Activated CD4-positive, alpha-beta T cell treated with anti-CD3 and anti-CD28 coated beads, Interleukin-2, amount 10 ng/mL, durations not matched to agents 7 days and 5 days (primary cell): ENCODE measurements at regions not wholly inside any gene's neighbourhood (a gene's known extent, or its start where the extent isn't known, plus 50 kb on each side); places are given as distances from the start of the nearest gene placed in this dataset.

Experiments used
- CTCF ChIA-PET: fragments of 350-600 bp; sonication (Branson Sonifier 250); formaldehyde crosslinking; loops from one replicate; lab custom pipeline; 2021; ENCODE audit warnings: antibody characterized with exemption; lab: Charles Lee
- POLR2A ChIA-PET: fragments of 350-600 bp; sonication (Branson Sonifier 250); formaldehyde crosslinking; loops from one replicate; lab custom pipeline; 2021; ENCODE audit warnings: antibody characterized with exemption; lab: Charles Lee
- DNase-seq: peaks from one replicate; pipeline ENCODE4 v3.0.0-alpha.2; 2020
- H3K27ac Mint-ChIP-seq: one replicate; pipeline ENCODE4 v1.8.0; 2021; ENCODE audit warnings: mild to moderate bottlenecking, moderate library complexity, mixed read lengths
- H3K27me3 Mint-ChIP-seq: one replicate; pipeline ENCODE4 v1.8.0; 2021; ENCODE audit warnings: mixed read lengths
- H3K36me3 Mint-ChIP-seq: one replicate; pipeline ENCODE4 v1.8.0; 2021; ENCODE audit warnings: low read depth, mixed read lengths
- H3K4me1 Mint-ChIP-seq: one replicate; pipeline ENCODE4 v1.8.0; 2021; ENCODE audit warnings: mixed read lengths
- H3K4me3 Mint-ChIP-seq: one replicate; pipeline ENCODE4 v1.8.0; 2021; ENCODE audit warnings: mild to moderate bottlenecking, moderate library complexity, mixed read lengths
- H3K9me3 Mint-ChIP-seq: one replicate; pipeline ENCODE4 v1.8.0; 2021; ENCODE audit warnings: mixed read lengths

DNA sequence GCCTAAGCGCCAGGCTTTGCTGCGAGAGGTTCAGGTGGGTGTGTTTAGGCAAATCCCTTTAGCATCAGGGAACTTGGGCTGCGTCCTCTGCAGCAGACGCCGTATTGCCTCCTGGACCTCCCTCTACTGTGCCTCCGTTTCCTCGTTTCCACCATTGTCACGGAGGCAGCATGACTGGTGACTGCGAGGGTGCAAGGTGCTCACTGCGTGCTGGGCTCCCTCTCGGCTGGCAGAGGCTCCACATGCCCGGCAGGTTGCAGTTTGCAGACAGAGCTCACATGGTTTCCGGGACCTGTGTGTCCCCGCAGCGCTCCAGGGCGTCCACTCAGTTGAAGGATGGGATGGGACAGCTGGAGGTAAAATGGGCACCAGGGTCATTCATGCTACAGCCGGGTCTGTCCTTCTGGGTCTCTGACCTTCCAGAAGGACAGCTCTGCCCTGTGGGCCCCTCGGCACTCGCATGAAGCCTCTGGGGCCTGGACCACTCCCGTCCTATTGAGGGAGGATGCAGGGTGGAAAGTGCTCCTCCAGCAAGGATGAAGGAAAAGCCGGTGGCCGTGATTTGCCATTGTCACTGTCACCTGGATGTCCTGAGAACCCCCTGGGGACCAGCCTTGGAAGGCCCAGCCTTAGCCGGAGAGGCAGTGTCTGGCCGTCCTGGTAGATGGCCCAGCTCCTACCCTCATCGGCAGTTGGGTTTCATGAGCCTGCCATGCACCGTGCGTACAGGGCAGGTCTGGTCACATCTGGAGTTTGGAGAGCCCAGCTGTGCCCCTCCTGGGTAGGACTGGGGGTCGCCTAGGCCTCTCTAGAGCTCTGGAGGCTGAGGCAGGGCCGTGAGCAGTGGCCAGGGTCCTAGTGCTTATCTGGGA is 146.5 kb downstream of the KIF26A start:
- H3K27ac Mint-ChIP-seq, result no peak overlapping the region

DNA sequence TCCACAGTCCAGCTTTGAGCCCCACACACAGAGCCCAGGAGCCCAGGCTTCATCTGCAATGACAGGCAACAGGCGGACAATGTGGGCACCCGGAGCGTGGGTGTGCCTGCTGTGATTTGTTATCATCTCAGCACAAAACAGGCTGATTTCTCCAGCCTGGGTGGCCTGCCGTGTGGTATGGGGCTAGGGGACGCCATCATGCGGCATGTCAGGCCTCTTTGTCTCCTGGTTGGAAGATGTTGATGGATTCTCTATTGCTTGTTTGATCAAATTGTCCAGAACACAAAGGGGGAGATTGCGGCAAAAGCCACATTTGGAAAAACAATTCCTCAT is 147.1 kb downstream of the KIF26A start:
- H3K4me3 Mint-ChIP-seq, result no peak overlapping the region
- ChIA-PET POLR2A (no interaction called here), CTCF (no interaction called here)
- no peak for DNase-seq
- H3K27me3 Mint-ChIP-seq, result no peaks in the 10 kb centered on the region
- H3K36me3 Mint-ChIP-seq, result no peaks in the 10 kb centered on the region
- H3K4me1 Mint-ChIP-seq, result no peaks in the 10 kb centered on the region
- no peak overlapping the region for H3K27ac Mint-ChIP-seq
- H3K9me3 Mint-ChIP-seq, result peaks cover 15% of the 10 kb centered on the region

More for the DNA sequence above, 146.5 kb downstream of the KIF26A start:
- H3K9me3 Mint-ChIP-seq, result peaks cover 15% of the 10 kb centered on the region
- H3K27me3 Mint-ChIP-seq, result no peaks in the 10 kb centered on the region
- no peak overlapping the region for H3K4me3 Mint-ChIP-seq
- DNase-seq, result no peak
- POLR2A ChIA-PET, result no interaction called here
- CTCF ChIA-PET, result no interaction called here
- no peaks in the 10 kb centered on the region for H3K4me1 Mint-ChIP-seq
- no peaks in the 10 kb centered on the region for H3K36me3 Mint-ChIP-seq

DNA sequence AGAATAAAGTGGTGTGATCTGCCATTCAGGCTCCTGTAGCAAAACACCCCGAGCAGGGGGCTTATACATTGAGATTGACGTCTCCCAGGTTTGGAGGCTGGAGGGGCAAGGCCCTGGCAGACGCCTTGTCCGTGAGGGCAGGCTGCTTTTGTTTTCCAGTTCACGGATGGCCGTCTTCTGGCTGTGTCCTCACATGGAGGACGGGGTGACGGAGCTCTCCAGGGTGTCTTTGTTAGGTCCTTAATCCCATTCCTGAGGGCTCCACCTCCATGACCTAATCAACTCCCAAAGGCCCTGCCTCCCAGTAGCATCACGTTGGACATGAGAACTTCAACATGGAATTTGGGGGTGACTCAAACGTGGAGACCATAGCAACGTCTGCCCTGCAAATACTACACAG is 147.7 kb downstream of the KIF26A start:
- H3K9me3 Mint-ChIP-seq, result peaks cover 15% of the 10 kb centered on the region
- no peak overlapping the region for H3K4me3 Mint-ChIP-seq
- POLR2A ChIA-PET, result no interaction called here
- H3K27ac Mint-ChIP-seq, result no peak overlapping the region
- H3K4me1 Mint-ChIP-seq, result no peaks in the 10 kb centered on the region
- no peaks in the 10 kb centered on the region for H3K36me3 Mint-ChIP-seq
- no peak for DNase-seq
- no peaks in the 10 kb centered on the region for H3K27me3 Mint-ChIP-seq
- CTCF ChIA-PET, result no interaction called here

DNA sequence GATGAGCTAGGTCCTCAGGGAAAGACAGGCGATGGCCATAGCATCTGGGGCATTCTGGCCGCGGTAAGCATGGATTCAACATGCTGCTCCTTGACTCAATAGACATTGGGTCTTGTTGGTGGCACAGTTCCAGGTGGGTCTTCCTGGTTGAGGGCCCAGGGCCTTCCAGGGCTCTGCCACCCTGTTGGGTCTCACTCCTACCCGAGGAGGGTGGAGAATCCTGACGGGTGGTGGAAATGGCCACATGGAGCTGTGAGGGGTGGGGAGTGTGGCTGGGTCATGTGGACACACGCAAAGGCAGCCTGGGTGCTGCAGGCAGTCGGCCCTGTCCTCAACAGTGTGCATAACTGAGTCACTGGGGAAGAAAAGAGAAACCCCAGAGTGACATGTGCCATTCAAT is 148.1 kb downstream of the KIF26A start:
- Mint-ChIP-seq H3K36me3 (no peaks in the 10 kb centered on the region), H3K9me3 (peaks cover 15% of the 10 kb centered on the region), H3K4me3 (no peak overlapping the region), H3K27me3 (no peaks in the 10 kb centered on the region), H3K27ac (no peak overlapping the region), H3K4me1 (no peaks in the 10 kb centered on the region)
- CTCF ChIA-PET, result no interaction called here
- DNase-seq, result no peak
- POLR2A ChIA-PET, result no interaction called here

DNA sequence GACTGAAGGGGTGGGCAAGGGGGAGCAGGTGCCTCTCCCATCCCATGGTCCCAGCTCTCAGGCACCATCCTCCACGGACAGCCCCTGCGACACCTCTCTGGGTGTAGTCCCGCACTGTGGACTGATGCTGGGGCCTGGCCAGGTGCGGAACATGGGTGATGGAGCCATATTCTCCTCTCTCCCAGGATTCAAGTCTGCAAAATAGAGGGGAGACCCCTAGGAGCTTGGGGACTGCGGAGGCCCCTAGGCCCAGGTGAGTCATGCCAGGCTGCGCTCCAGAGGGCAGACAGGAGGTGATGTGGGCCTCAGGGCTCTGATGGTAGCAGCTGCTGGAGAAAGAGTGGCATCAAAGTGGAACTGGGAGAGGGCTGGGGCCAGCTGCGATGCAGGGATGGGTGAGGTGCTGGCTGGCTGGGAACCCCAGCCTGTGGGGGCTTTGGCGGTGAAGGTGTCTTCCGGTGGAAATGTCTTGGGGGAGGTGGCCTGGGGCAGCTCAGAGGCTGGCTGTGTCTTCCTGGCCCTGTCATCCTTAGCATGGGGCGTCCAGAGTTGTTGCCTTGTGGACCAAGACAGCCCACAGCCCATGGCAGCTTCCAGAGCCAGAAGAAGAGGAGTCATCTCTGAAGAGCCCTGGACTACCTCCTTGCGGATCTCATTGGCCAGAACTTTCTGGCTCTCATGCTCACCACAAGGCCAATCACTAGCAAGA is 149.1 kb downstream of the KIF26A start:
- H3K27me3 Mint-ChIP-seq, result no peaks in the 10 kb centered on the region
- ChIA-PET CTCF (interaction anchor here (0.6 kb wide), 1 partner anchor 271 kb away, joined by 3 read pairs; no protein-coding TSS in a partner anchor), POLR2A (no interaction called here)
- H3K4me3 Mint-ChIP-seq, result no peak overlapping the region
- H3K4me1 Mint-ChIP-seq, result no peaks in the 10 kb centered on the region
- peaks cover 15% of the 10 kb centered on the region for H3K9me3 Mint-ChIP-seq
- DNase-seq, result no peak
- H3K27ac Mint-ChIP-seq, result no peak overlapping the region
- no peaks in the 10 kb centered on the region for H3K36me3 Mint-ChIP-seq

DNA sequence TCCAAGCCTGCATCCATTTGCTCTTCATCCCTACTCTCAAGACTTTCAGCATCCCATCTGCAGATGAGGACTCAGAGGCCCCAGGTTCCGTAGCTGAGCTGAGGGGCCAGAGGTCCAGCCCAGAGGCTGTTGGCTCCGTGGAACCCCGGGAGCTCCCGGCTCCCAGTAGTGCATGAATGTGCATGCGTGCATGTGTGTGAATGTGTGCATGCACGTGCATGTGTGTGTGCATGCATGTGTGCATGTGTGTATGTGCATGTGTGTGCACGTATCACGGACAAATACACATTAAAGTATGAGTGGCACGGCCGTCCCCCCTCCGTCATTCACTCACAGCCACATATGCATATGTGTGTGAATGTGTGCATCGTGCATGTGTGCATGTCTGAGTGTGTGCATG is 149.9 kb downstream of the KIF26A start:
- DNase-seq, result no peak
- Mint-ChIP-seq H3K27ac (no peak overlapping the region), H3K4me1 (no peaks in the 10 kb centered on the region), H3K36me3 (no peaks in the 10 kb centered on the region), H3K4me3 (no peak overlapping the region), H3K27me3 (no peaks in the 10 kb centered on the region), H3K9me3 (peaks cover 15% of the 10 kb centered on the region)
- ChIA-PET POLR2A (no interaction called here), CTCF (no interaction called here)

DNA sequence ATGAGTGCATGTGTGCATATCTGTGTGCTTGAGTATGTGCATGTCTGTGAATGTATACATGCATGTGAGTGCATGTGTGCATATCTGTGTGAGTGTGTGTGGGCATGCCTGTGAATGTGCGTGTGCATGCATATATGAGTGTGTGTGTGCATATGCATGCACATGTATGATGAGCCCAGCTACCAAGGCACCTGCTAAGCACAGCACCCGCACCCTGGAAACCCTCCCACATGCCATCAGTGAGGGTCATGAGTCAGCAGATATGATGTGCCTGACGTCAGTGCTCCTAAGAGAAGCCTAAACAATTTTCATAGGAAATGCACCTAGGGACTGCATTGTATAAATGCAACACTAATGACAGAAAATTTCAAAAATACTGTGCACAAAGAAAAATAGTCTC is 151.1 kb downstream of the KIF26A start:
- H3K36me3 Mint-ChIP-seq, result no peaks in the 10 kb centered on the region
- H3K9me3 Mint-ChIP-seq, result peaks cover 15% of the 10 kb centered on the region
- H3K27me3 Mint-ChIP-seq, result no peaks in the 10 kb centered on the region
- H3K27ac Mint-ChIP-seq, result no peak overlapping the region
- no peak for DNase-seq
- no peaks in the 10 kb centered on the region for H3K4me1 Mint-ChIP-seq
- CTCF ChIA-PET, result no interaction called here
- POLR2A ChIA-PET, result no interaction called here
- H3K4me3 Mint-ChIP-seq, result no peak overlapping the region

DNA sequence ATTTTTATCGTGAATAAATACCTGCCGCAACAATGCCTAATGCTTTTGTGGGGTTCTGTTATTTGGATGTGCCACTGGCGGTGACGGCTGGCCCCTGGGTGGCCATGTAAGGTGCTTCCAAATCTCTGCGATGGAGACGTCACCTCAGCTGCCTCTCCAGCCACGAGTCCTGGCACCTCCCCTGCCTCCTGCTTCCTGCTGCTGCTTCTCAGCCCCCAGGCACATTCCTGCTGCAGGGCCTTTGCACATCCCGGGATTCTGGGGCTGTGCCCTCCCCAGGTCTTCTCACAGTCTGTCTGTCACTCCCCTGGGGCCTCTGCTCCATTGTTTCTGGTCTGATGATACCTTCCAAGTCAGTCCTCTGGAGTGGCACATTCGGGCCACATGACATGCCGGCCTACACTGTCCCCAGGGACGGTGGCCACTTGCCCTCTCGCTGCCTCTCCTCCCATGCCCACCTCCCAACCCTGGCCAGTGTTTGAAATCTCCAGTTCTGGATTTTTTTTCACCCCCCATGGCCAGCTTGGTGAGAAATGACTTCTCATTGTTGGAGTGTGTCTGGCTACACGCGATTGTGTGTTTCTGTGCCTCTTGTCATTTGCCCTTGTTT is 151.8 kb downstream of the KIF26A start:
- ChIA-PET POLR2A (no interaction called here), CTCF (no interaction called here)
- Mint-ChIP-seq H3K27me3 (no peaks in the 10 kb centered on the region), H3K27ac (no peak overlapping the region), H3K4me1 (no peaks in the 10 kb centered on the region), H3K4me3 (no peak overlapping the region), H3K9me3 (peaks cover 15% of the 10 kb centered on the region), H3K36me3 (no peaks in the 10 kb centered on the region)
- DNase-seq, result no peak

DNA sequence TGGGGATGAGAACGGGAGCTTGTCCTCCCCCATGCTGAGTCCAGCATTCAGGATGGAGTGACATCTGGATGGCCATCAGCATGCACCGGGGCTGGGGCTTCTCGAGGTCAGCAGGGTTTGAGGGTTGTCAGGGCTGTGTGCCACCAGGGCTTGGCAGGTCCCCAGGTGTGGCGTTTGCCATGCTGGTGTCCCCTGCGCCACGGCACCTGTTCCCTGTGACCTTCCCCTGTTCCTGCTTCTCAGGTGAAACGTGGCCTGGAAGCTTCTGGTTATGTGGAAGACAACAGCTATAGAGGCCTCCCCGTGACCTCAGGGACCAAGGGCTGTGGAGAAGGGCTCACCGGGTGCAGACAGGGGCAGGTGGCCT is 152.4 kb downstream of the KIF26A start:
- Mint-ChIP-seq H3K27me3 (no peaks in the 10 kb centered on the region), H3K4me3 (no peak overlapping the region), H3K27ac (no peak overlapping the region), H3K9me3 (peaks cover 15% of the 10 kb centered on the region), H3K36me3 (no peaks in the 10 kb centered on the region), H3K4me1 (no peaks in the 10 kb centered on the region)
- DNase-seq, result no peak
- ChIA-PET CTCF (no interaction called here), POLR2A (no interaction called here)

DNA sequence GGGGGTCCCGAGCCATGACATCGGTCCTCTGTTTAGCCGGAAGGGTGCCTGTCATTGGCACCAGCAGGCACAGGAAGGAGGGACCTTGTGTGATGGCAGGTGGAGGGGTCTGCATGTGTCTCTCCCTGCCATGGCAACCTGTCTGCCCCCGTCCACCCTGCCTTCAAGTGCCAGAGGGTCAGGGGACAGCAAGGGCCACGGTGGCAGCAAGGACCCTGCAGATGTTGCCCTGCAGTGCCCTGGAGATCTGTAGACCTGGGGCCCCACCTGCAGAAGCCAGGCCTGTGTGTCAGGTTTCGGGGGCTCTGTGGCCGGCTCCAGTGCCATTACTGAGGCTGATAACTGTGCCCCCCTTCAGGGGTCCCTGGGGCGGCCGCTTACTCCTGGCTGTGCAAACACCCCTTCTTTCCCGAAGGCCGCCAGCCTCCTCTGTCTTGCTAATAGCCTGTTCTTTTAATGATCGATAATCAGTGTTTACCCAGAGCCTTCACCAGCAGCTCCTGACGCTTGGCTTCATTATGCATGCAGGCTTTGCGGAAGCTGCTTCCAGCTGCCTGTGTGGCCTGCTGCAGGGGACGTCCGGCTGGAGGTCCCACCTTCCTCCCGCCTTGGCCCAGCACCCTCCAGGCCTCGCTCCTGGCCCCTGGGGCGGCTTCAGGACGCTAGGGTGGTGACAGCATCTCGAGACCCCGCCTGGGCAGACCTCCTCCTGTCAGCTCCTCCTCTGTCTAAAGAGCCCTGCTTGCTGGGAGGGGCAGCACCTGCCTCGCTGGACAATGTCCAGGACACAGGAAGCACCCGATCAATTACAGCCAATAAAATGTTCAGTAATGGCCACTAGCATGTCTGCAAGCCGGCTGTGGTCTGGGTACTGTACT is 153.0 kb downstream of the KIF26A start:
- POLR2A ChIA-PET, result no interaction called here
- Mint-ChIP-seq H3K27ac (no peak overlapping the region), H3K36me3 (no peaks in the 10 kb centered on the region), H3K9me3 (peaks cover 15% of the 10 kb centered on the region), H3K4me3 (no peak overlapping the region), H3K4me1 (no peaks in the 10 kb centered on the region), H3K27me3 (no peaks in the 10 kb centered on the region)
- CTCF ChIA-PET, result no interaction called here
- no peak for DNase-seq

DNA sequence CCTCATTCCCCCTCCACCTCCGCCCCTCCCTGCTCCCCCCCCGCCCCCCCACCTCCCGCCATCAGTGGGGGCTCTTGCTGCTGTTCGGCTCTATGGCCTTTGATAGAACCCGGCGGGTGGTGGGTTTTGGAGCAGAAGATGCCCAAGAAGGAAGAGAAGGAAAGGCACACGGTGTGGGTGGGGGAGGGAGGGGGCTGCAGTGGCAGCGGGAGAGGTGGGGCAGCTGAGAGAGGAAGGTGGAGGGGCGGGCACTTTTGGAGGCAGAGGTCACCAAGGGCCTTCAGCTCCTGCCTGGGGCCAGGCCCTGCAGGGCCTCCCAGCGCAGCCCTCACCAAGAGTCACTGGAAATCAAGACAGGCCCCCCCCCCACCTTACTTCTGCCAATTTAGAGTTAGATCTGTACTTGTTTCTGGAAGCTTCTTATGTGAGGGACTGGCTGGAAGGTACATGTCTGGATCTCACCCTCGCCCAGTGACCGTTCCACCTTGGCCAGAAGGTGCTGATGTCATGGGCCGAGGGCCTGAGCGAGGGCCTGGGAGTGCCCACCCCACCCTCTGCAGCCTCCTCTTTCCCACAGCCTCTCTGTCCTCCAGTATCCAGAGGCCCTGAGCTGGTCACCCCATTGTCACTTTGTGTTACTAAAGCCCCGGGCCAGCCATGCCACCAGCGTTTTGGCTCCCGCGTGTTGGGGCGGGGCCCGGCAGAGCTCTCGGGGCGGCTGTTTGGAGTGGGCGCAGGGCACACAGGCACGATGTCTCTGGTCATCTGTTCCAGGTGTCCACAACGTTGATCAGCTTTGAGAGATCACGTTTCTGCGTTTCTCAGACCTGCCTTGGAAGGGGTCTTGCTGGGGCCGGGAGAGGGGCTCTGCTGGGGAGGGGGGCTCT is 153.9 kb downstream of the KIF26A start:
- POLR2A ChIA-PET, result no interaction called here
- H3K9me3 Mint-ChIP-seq, result peaks cover 15% of the 10 kb centered on the region
- H3K27ac Mint-ChIP-seq, result no peak overlapping the region
- DNase-seq, result no peak
- H3K4me1 Mint-ChIP-seq, result no peaks in the 10 kb centered on the region
- no peaks in the 10 kb centered on the region for H3K27me3 Mint-ChIP-seq
- H3K4me3 Mint-ChIP-seq, result no peak overlapping the region
- CTCF ChIA-PET, result no interaction called here
- no peaks in the 10 kb centered on the region for H3K36me3 Mint-ChIP-seq

DNA sequence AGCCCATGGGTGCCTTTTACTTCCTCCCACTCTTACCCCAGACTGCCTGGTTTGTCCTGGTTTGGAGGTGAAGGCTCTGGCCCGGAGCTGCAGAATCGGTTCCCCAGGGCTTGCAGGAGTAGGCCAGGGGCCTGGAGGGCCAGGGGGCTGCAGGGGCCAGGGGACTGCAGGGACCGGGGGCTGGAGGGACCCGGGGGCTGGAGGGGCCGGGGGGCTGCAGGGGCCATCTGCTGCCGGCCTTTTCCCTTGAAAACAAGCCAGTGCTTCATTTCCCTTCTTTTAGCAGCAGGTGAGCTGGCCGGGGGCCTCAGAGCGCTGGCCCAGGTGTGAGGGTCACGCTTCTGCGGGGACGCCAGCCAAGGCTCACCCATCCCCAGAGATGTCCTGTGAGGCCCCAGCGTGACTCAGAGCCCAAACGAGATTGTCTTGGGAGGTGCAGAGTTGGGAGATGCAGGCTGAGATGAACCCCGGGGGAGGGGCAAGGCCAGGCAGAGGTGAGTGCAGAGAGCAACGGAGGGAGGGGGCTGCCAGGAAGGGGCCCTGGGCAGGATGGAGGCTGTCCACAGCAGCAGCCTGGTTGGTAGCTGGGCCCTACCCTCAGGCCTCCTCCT is 154.9 kb downstream of the KIF26A start:
- ChIA-PET POLR2A (no interaction called here), CTCF (no interaction called here)
- Mint-ChIP-seq H3K36me3 (no peaks in the 10 kb centered on the region), H3K9me3 (peaks cover 12% of the 10 kb centered on the region), H3K4me1 (no peaks in the 10 kb centered on the region), H3K4me3 (no peak overlapping the region), H3K27ac (no peak overlapping the region), H3K27me3 (no peaks in the 10 kb centered on the region)
- DNase-seq, result no peak
